Activated naive CD4-positive, alpha-beta T cell treated with anti-CD3 and anti-CD28 coated beads, Interleukin-2, amount 50 U/mL, for 72 hours (primary cell): ENCODE measurements at regions not wholly inside any gene's neighbourhood (a gene's known extent, or its start where the extent isn't known, plus 50 kb on each side); places are given as distances from the start of the nearest gene placed in this dataset.

ENCODE experiments used
- ATAC-seq, 2 donors: fragments of 150-1000 bp; cut with Tn5 transposase; 2 replicates each; pipeline ENCODE4 v1.10.0; 2021; ENCODE audit warnings: mild to moderate bottlenecking in 2 of 2, moderate library complexity in 2 of 2
- DNase-seq, 2 donors: peaks; one replicate each; pipeline ENCODE4 v3.0.0; 2021 to 2022; ENCODE audit warnings: low spot score in 2 of 2
- H3K27ac Mint-ChIP-seq, 2 donors: one replicate each; pipeline ENCODE4 v1.8.0; 2022; ENCODE audit warnings: mild to moderate bottlenecking in 2 of 2, mixed read lengths in 2 of 2
- H3K36me3 Mint-ChIP-seq, 2 donors: one replicate each; pipeline ENCODE4 v1.8.0; 2022; ENCODE audit warnings: mixed read lengths in 2 of 2
- H3K9me3 Mint-ChIP-seq, 2 donors: one replicate each; pipeline ENCODE4 v1.8.0; 2022; ENCODE audit warnings: mixed read lengths in 2 of 2

- no peak for ATAC-seq
- peaks cover 0 to 5% of the 10 kb centered on the region in 2 donors for H3K36me3 Mint-ChIP-seq
- H3K9me3 Mint-ChIP-seq: peaks cover 7 to 14% of the 10 kb centered on the region in 2 donors
- no peak for DNase-seq
- no peak overlapping the region for H3K27ac Mint-ChIP-seq
Observed at GRCh38 chr6:40108736-40109135, 174.5 kb upstream of the MOCS1 start.

GRCh38 chr6:40106840-40107239 is 172.6 kb upstream of the MOCS1 start:
- H3K9me3 Mint-ChIP-seq: peaks cover 5 to 12% of the 10 kb centered on the region in 2 donors
- H3K36me3 Mint-ChIP-seq: peaks cover 0 to 5% of the 10 kb centered on the region in 2 donors
- DNase-seq: no peak
- ATAC-seq: no peak
- no peak overlapping the region for H3K27ac Mint-ChIP-seq

- DNase-seq (no peak), ATAC-seq (no peak)
- Mint-ChIP-seq H3K36me3 (no peaks in the 10 kb centered on the region), H3K27ac (no peak overlapping the region), H3K9me3 (peaks cover 0 to 4% of the 10 kb centered on the region in 2 donors)
Observed at GRCh38 chr6:40098774-40099173, 164.5 kb upstream of the MOCS1 start.

- ATAC-seq (no peak), DNase-seq (no peak)
- Mint-ChIP-seq H3K36me3 (no peaks in the 10 kb centered on the region), H3K27ac (no peak overlapping the region), H3K9me3 (peaks cover 0 to 4% of the 10 kb centered on the region in 2 donors)
Observed at GRCh38 chr6:40097590-40097989, 163.3 kb upstream of the MOCS1 start.

- no peak for DNase-seq
- no peak for ATAC-seq
- H3K36me3 Mint-ChIP-seq: no peaks in the 10 kb centered on the region
- no peaks in the 10 kb centered on the region for H3K9me3 Mint-ChIP-seq
- no peak overlapping the region for H3K27ac Mint-ChIP-seq
Observed at GRCh38 chr6:40083141-40083920, 149.1 kb upstream of the MOCS1 start.

- H3K9me3 Mint-ChIP-seq: no peaks in the 10 kb centered on the region
- H3K27ac Mint-ChIP-seq: no peak overlapping the region
- ATAC-seq (no peak), DNase-seq (no peak)
- H3K36me3 Mint-ChIP-seq: no peaks in the 10 kb centered on the region
Observed at GRCh38 chr6:40082278-40083043, 148.2 kb upstream of the MOCS1 start.

- DNase-seq (no peak), ATAC-seq (no peak)
- Mint-ChIP-seq H3K9me3 (no peaks in the 10 kb centered on the region), H3K27ac (no peak overlapping the region), H3K36me3 (peaks cover 0 to 4% of the 10 kb centered on the region in 2 donors)
Observed at GRCh38 chr6:40077736-40078135, 143.5 kb upstream of the MOCS1 start.

GRCh38 chr6:40077315-40077714 is 143.1 kb upstream of the MOCS1 start:
- no peaks in the 10 kb centered on the region for H3K9me3 Mint-ChIP-seq
- no peak for DNase-seq
- peaks cover 0 to 4% of the 10 kb centered on the region in 2 donors for H3K36me3 Mint-ChIP-seq
- no peak overlapping the region for H3K27ac Mint-ChIP-seq
- no peak for ATAC-seq

- DNase-seq (no peak), ATAC-seq (no peak)
- Mint-ChIP-seq H3K27ac (no peak overlapping the region), H3K36me3 (peaks cover 0 to 4% of the 10 kb centered on the region in 2 donors), H3K9me3 (no peaks in the 10 kb centered on the region)
Observed at GRCh38 chr6:40075056-40075590, 140.9 kb upstream of the MOCS1 start.

- no peak overlapping the region for H3K27ac Mint-ChIP-seq
- no peaks in the 10 kb centered on the region for H3K9me3 Mint-ChIP-seq
- H3K36me3 Mint-ChIP-seq: peaks cover 0 to 4% of the 10 kb centered on the region in 2 donors
- ATAC-seq: no peak
- DNase-seq: no peak
Observed at GRCh38 chr6:40074306-40075055, 140.2 kb upstream of the MOCS1 start.

- Mint-ChIP-seq H3K9me3 (peaks cover 4 to 5% of the 10 kb centered on the region in 2 donors), H3K27ac (no peak overlapping the region), H3K36me3 (no peaks in the 10 kb centered on the region)
- DNase-seq (no peak), ATAC-seq (no peak)
Observed at GRCh38 chr6:40066372-40066771, 132.1 kb upstream of the MOCS1 start.

- ATAC-seq (no peak), DNase-seq (no peak)
- Mint-ChIP-seq H3K27ac (no peak overlapping the region), H3K36me3 (no peaks in the 10 kb centered on the region), H3K9me3 (peaks cover 5 to 6% of the 10 kb centered on the region in 2 donors)
Observed at GRCh38 chr6:40056865-40057264, 122.6 kb upstream of the MOCS1 start.

- Mint-ChIP-seq H3K36me3 (peaks cover 0 to 9% of the 10 kb centered on the region in 2 donors), H3K27ac (no peak overlapping the region), H3K9me3 (peaks cover 8 to 9% of the 10 kb centered on the region in 2 donors)
- no peak for ATAC-seq
- DNase-seq: no peak
Observed at GRCh38 chr6:40054602-40055001, 120.3 kb upstream of the MOCS1 start.

- Mint-ChIP-seq H3K36me3 (peaks cover 0 to 10% of the 10 kb centered on the region in 2 donors), H3K27ac (no peak overlapping the region), H3K9me3 (peaks cover 9 to 10% of the 10 kb centered on the region in 2 donors)
- no peak for ATAC-seq
- no peak for DNase-seq
Observed at GRCh38 chr6:40054186-40054585, 119.9 kb upstream of the MOCS1 start.

GRCh38 chr6:40049128-40049527 is 114.9 kb upstream of the MOCS1 start:
- ATAC-seq (no peak), DNase-seq (no peak)
- Mint-ChIP-seq H3K9me3 (peaks cover 9 to 10% of the 10 kb centered on the region in 2 donors), H3K27ac (no peak overlapping the region), H3K36me3 (peaks cover 0 to 10% of the 10 kb centered on the region in 2 donors)

GRCh38 chr6:40044196-40044595 is 109.9 kb upstream of the MOCS1 start:
- Mint-ChIP-seq H3K36me3 (peaks cover 4 to 6% of the 10 kb centered on the region in 2 donors), H3K27ac (no peak overlapping the region), H3K9me3 (peaks cover 0 to 10% of the 10 kb centered on the region in 2 donors)
- no peak for ATAC-seq
- no peak for DNase-seq

- Mint-ChIP-seq H3K9me3 (peaks cover 0 to 10% of the 10 kb centered on the region in 2 donors), H3K27ac (no peak overlapping the region)
- peak in 1 of 2 donors; percentile 57 for ATAC-seq
Observed at GRCh38 chr6:40042232-40042631, 108.0 kb upstream of the MOCS1 start.

More at GRCh38 chr6:40042232-40042631, 108.0 kb upstream of the MOCS1 start:
- H3K36me3 Mint-ChIP-seq: peaks cover 4 to 6% of the 10 kb centered on the region in 2 donors
- no peak for DNase-seq
